GM23338 (cell line): ENCODE measurements at regions not wholly inside any gene's neighbourhood (a gene's known extent, or its start where the extent isn't known, plus 50 kb on each side); places are given as distances from the start of the nearest gene placed in this dataset.

Experiments
- ATAC-seq: fragments of 200-7000 bp; cut with Tn5 transposase; 3 replicates; pipeline ENCODE4 v1.9.1; 2020
- DNase-seq: peaks from one replicate; pipeline ENCODE4 v3.0.0-alpha.2; 2015; ENCODE audit warnings: low spot score
- H2AFZ ChIP-seq: fragments of 200-600 bp; sonication (generic); 2 replicates; pipeline ENCODE4 v1.8.0; 2016; ENCODE audit warnings: antibody characterized with exemption, mild to moderate bottlenecking, moderate library complexity
- H3F3A ChIP-seq: fragments of 200-600 bp; sonication (generic); replicated peaks from 2 replicates; pipeline ENCODE4 v1.8.0; 2017; ENCODE audit warnings: antibody characterized with exemption, mixed run types, low read depth
- H3K27ac ChIP-seq: fragments of 200-600 bp; sonication (generic); 2 replicates; pipeline ENCODE4 v1.6.1; 2016; ENCODE audit warnings: low read depth
- H3K27me3 ChIP-seq: fragments of 200-600 bp; sonication (generic); 2 replicates; pipeline ENCODE4 v1.8.0; 2016; ENCODE audit warnings: mild to moderate bottlenecking, mixed run types, moderate library complexity; ENCODE audit not compliant: insufficient read depth
- H3K36me3 ChIP-seq: fragments of 200-600 bp; sonication (generic); 2 replicates; pipeline ENCODE4 v1.8.0; 2016; ENCODE audit warnings: mild to moderate bottlenecking; ENCODE audit not compliant: insufficient read depth
- H3K4me1 ChIP-seq: fragments of 200-600 bp; sonication (generic); 2 replicates; pipeline ENCODE4 v1.8.0; 2016; ENCODE audit warnings: mild to moderate bottlenecking, moderate library complexity; ENCODE audit not compliant: insufficient read depth
- H3K4me2 ChIP-seq: fragments of 200-600 bp; sonication (generic); 2 replicates; pipeline ENCODE4 v1.7.1; 2017; ENCODE audit warnings: mixed run types
- H3K4me3 ChIP-seq: fragments of 200-600 bp; sonication (generic); 2 replicates; pipeline ENCODE4 v1.6.1; 2016; ENCODE audit warnings: mixed run types
- H3K79me2 ChIP-seq: fragments of 200-600 bp; sonication (generic); replicated peaks from 2 replicates; pipeline ENCODE4 v1.8.0; 2017; ENCODE audit warnings: mild to moderate bottlenecking; ENCODE audit not compliant: insufficient read depth
- H3K9me2 ChIP-seq: fragments of 200-600 bp; sonication (generic); 2 replicates; pipeline ENCODE4 v1.8.0; 2017; ENCODE audit not compliant: insufficient read depth
- H4K20me1 ChIP-seq: fragments of 200-600 bp; sonication (generic); replicated peaks from 2 replicates; pipeline ENCODE4 v1.8.0; 2017; ENCODE audit warnings: mild to moderate bottlenecking; ENCODE audit not compliant: insufficient read depth
- H3K27ac Mint-ChIP-seq: 2 replicates; pipeline ENCODE4 v1.8.0; 2020; ENCODE audit warnings: inconsistent platforms, mild to moderate bottlenecking, moderate library complexity, mixed read lengths
- H3K27me3 Mint-ChIP-seq: 3 replicates; pipeline ENCODE4 v1.8.0; 2022; ENCODE audit warnings: low read depth, mild to moderate bottlenecking, moderate library complexity, mixed read lengths, inconsistent platforms; ENCODE audit not compliant: insufficient read depth, poor library complexity
- H3K36me3 Mint-ChIP-seq: 3 replicates; pipeline ENCODE4 v1.8.0; 2021; ENCODE audit warnings: low read depth, mild to moderate bottlenecking, inconsistent platforms, moderate library complexity, mixed read lengths
- H3K4me1 Mint-ChIP-seq: 3 replicates; pipeline ENCODE4 v1.8.0; 2020; ENCODE audit warnings: mild to moderate bottlenecking, inconsistent platforms, mixed read lengths
- H3K4me3 Mint-ChIP-seq: 3 replicates; pipeline ENCODE4 v1.8.0; 2021; ENCODE audit warnings: moderate library complexity, mild to moderate bottlenecking, inconsistent platforms, mixed read lengths
- H3K9me3 Mint-ChIP-seq: 3 replicates; pipeline ENCODE4 v1.8.0; 2020; ENCODE audit warnings: moderate library complexity, mild to moderate bottlenecking, inconsistent platforms, mixed read lengths
- CREB1 ChIP-seq: fragments of 250-450 bp; sonication (Bioruptor Pico); IDR thresholded peaks from 2 replicates; pipeline ENCODE4 v1.5.0; 2020; ENCODE audit warnings: low read depth, mild to moderate bottlenecking, moderate library complexity
- ETS1 ChIP-seq: IDR thresholded peaks from 2 replicates; pipeline ENCODE4 v1.6.1; 2016; ENCODE audit warnings: antibody characterized with exemption
- EZH2 ChIP-seq: fragments of 200-600 bp; sonication (generic); IDR thresholded peaks from one replicate; pipeline ENCODE4 v1.8.0; 2017; ENCODE audit warnings: antibody characterized with exemption, mild to moderate bottlenecking, low read depth; ENCODE audit not compliant: unreplicated experiment
- EZH2phosphoT487 ChIP-seq: fragments of 200-600 bp; sonication (generic); IDR thresholded peaks from one replicate; pipeline ENCODE4 v1.8.1; 2018; ENCODE audit warnings: antibody characterized with exemption; ENCODE audit not compliant: unreplicated experiment
- NANOG ChIP-seq: IDR thresholded peaks from 2 replicates; pipeline ENCODE4 v1.6.1; 2016; ENCODE audit warnings: antibody characterized with exemption, borderline replicate concordance
- POLR2AphosphoS5 ChIP-seq: IDR thresholded peaks from 2 replicates; pipeline ENCODE4 v1.6.1; 2016; ENCODE audit warnings: antibody characterized with exemption, low read depth
- REST ChIP-seq: IDR thresholded peaks from one replicate; pipeline ENCODE4 v1.6.1; 2018; ENCODE audit warnings: antibody characterized with exemption; ENCODE audit not compliant: unreplicated experiment
- STAT1 ChIP-seq: IDR thresholded peaks from one replicate; pipeline ENCODE4 v1.6.1; 2016; ENCODE audit warnings: antibody characterized with exemption; ENCODE audit not compliant: unreplicated experiment
- ZNF114 ChIP-seq: fragments of 250-450 bp; sonication (Bioruptor Pico); IDR thresholded peaks from 2 replicates; pipeline ENCODE4 v1.5.0; 2020; ENCODE audit warnings: mild to moderate bottlenecking, moderate library complexity
- ZNF331 ChIP-seq: fragments of 250-450 bp; sonication (Bioruptor Pico); IDR thresholded peaks from 2 replicates; pipeline ENCODE4 v1.5.0; 2020; ENCODE audit warnings: low read depth, mild to moderate bottlenecking, moderate library complexity
- ZNF462 ChIP-seq: fragments of 250-450 bp; sonication (Bioruptor Pico); IDR thresholded peaks from 2 replicates; pipeline ENCODE4 v1.5.0; 2020; ENCODE audit warnings: mild to moderate bottlenecking, moderate library complexity
- TF ChIP-seq, protein P1 (sequence below), 2 experiments: fragments of 200-600 bp in 1 of 2; sonication (generic) in 1 of 2; conservative IDR thresholded peaks; 2 replicates each; pipeline versions ENCODE4 v1.5.1 to v1.6.1; 2016 to 2017; ENCODE audit warnings: antibody characterized with exemption in 2 of 2, low read depth in 2 of 2, mild to moderate bottlenecking in 2 of 2, moderate library complexity in 1 of 2

- no peak for TF ChIP-seq ZNF331 (CRISPR knock-in tag)
Measured at GRCh38 chr7:17661982-17662585, 278.2 kb downstream of the SNX13 start (continued).

- Histone ChIP-seq H3F3A (no peaks in the 10 kb centered on the region), H2AFZ (no peak overlapping the region), H3K4me3 (no peak overlapping the region), H3K79me2 (no peaks in the 10 kb centered on the region), H3K9me2 (no peaks in the 10 kb centered on the region), H3K36me3 (no peaks in the 10 kb centered on the region), H4K20me1 (no peaks in the 10 kb centered on the region), H3K27ac (no peak overlapping the region), H3K27me3 (no peaks in the 10 kb centered on the region), H3K4me1 (peaks cover 5% of the 10 kb centered on the region; the same call in 1 of the 2 replicates), H3K4me2 (no peak overlapping the region)
- H3K27ac Mint-ChIP-seq, result no peak overlapping the region
- no peaks in the 10 kb centered on the region for H3K9me3 Mint-ChIP-seq
- H3K4me3 Mint-ChIP-seq, result no peak overlapping the region
- H3K27me3 Mint-ChIP-seq, result no peaks in the 10 kb centered on the region
- ATAC-seq (no peak), DNase-seq (no peak)
- no peaks in the 10 kb centered on the region for H3K36me3 Mint-ChIP-seq
- peaks cover 17% of the 10 kb centered on the region for H3K4me1 Mint-ChIP-seq
- no peak for TF ChIP-seq ETS1
- TF ChIP-seq, protein P1, sequence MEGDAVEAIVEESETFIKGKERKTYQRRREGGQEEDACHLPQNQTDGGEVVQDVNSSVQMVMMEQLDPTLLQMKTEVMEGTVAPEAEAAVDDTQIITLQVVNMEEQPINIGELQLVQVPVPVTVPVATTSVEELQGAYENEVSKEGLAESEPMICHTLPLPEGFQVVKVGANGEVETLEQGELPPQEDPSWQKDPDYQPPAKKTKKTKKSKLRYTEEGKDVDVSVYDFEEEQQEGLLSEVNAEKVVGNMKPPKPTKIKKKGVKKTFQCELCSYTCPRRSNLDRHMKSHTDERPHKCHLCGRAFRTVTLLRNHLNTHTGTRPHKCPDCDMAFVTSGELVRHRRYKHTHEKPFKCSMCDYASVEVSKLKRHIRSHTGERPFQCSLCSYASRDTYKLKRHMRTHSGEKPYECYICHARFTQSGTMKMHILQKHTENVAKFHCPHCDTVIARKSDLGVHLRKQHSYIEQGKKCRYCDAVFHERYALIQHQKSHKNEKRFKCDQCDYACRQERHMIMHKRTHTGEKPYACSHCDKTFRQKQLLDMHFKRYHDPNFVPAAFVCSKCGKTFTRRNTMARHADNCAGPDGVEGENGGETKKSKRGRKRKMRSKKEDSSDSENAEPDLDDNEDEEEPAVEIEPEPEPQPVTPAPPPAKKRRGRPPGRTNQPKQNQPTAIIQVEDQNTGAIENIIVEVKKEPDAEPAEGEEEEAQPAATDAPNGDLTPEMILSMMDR (conservative IDR thresholded peaks at IDR 0.05; ENCODE audit: low read depth in 2 of 2), result no peak
- TF ChIP-seq ZNF462 (CRISPR knock-in tag), result no peak
- TF ChIP-seq POLR2AphosphoS5, result no peak
- TF ChIP-seq ZNF331 (CRISPR knock-in tag), result no peak
- TF ChIP-seq CREB1 (CRISPR knock-in tag), result no peak
- TF ChIP-seq EZH2, result no peak
- TF ChIP-seq ZNF114, result no peak
- no peak for TF ChIP-seq NANOG
- TF ChIP-seq EZH2phosphoT487, result no peak
- TF ChIP-seq REST, result no peak
- no peak for TF ChIP-seq STAT1
Measured at GRCh38 chr7:17663061-17663675, 277.1 kb downstream of the SNX13 start.
